H1 (cell line): ENCODE measurements at regions not wholly inside any gene's neighbourhood (a gene's known extent, or its start where the extent isn't known, plus 50 kb on each side); places are given as distances from the start of the nearest gene placed in this dataset.

Experiments
- BCL11A ChIP-seq, 2 experiments: IDR thresholded peaks; one replicate each; pipeline ENCODE4 v1.6.1; 2011; ENCODE audit warnings: low read depth in 2 of 2, low read length in 2 of 2, mild to moderate bottlenecking in 2 of 2
- EGR1 ChIP-seq: IDR thresholded peaks from 2 replicates; pipeline ENCODE4 v1.6.1; 2011; ENCODE audit warnings: low read depth, low read length, borderline replicate concordance
- JUND ChIP-seq: IDR thresholded peaks from 2 replicates; pipeline ENCODE4 v1.6.1; 2011; ENCODE audit warnings: mild to moderate bottlenecking, improper control_type of control experiment, low read length
- RAD21 ChIP-seq, 2 experiments: IDR thresholded peaks in 1 of 2; conservative IDR thresholded peaks in 1 of 2; 2 replicates each; pipeline ENCODE4 v1.6.1; 2011; ENCODE audit warnings: low read depth in 2 of 2, low read length in 2 of 2, improper control_type of control experiment in 1 of 2, inconsistent platforms in 1 of 2, mild to moderate bottlenecking in 1 of 2, moderate library complexity in 1 of 2
- SIRT6 ChIP-seq: IDR thresholded peaks from one replicate; pipeline ENCODE4 v1.7.1; 2012; ENCODE audit warnings: low read length, inconsistent platforms
- TF ChIP-seq, protein P1 (sequence below): IDR thresholded peaks from 2 replicates; pipeline ENCODE4 v1.6.1; 2011; ENCODE audit warnings: low read depth, mild to moderate bottlenecking, low read length; ENCODE audit not compliant: insufficient read depth

DNA sequence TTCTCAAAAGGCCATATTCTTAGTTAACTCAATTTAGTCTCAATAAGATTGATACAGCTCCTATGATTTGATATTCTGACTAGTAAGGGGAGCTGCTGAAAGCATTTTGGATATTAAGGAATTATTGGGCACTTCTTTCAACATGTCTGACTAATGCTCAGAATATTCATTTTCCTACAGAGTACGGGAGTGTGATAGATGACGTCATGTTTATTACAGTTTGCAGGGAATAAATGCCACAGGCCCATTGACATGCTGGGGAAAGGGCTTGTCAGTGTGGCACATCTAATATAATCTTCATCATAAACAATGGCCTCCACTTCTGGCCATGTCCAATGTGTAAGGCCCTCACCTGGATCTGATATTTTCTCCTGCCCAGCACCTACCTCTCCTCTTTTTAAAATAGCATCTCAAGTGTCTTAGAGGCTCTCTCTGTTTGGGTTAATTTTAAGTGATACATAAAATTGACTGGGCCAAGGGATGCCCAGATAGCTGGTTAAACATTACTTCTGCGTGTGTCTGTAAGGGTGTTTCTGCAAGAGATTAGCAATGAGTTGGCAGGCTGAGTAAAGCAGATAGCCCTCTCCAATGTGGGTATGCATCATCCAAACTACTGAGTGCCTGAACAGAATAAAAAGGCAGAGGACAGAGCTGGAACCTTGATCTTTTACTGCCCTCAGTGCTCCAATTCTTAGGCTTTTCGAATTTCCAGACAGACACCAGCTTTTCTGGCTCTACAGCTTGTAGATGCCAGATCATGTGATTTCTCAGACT is 99.3 kb downstream of the SLC24A2 start (continued):
- TF ChIP-seq RAD21 (IDR thresholded peaks at IDR 0.05 in 1 of 2, conservative IDR thresholded peaks at IDR 0.05 in 1 of 2; ENCODE audit: low read depth in 2 of 2, low read length in 2 of 2) (no peak), JUND (no peak), SIRT6 (no peak), BCL11A (IDR thresholded peaks at IDR 0.05; ENCODE audit: low read depth in 2 of 2, low read length in 2 of 2) (no peak), EGR1 (no peak)
- TF ChIP-seq, protein P1, sequence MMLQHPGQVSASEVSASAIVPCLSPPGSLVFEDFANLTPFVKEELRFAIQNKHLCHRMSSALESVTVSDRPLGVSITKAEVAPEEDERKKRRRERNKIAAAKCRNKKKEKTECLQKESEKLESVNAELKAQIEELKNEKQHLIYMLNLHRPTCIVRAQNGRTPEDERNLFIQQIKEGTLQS, result no peak
